ENCODE measurements at regions not wholly inside any gene's neighbourhood (a gene's known extent, or its start where the extent isn't known, plus 50 kb on each side); places are given as distances from the start of the nearest gene placed in this dataset.

DNA sequence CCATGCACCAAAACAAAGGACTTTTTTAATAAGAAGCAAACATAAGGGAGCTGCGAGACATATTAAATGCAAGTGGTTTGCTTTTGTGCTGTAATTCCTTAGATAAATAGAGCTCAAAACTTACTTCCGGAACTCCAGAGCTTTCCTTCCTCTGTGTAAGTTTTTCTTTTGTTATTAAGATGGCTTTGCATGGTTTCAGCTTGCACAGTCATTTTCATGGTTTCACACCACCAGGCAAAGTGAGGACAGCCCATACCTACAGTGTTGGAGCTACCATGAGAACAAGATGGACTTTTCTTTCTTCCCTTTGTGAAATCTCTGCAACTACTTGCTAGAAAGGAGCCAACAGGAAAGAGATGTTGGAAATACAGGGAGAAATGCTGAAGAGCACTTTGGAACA lies 368.0 kb downstream of the SETD4 start:
- no peaks in the 10 kb centered on the region for H3K9me3 ChIP-seq
- FAIRE-seq (no peak), ATAC-seq (no peak), DNase-seq (ENCODE audit: low read depth in 1 of 2, low spot score in 1 of 2) (no peak)
- no peak overlapping the region for H3K27ac ChIP-seq
- 24% methylated on average over 2 of the region's 2 CpGs for WGBS (ENCODE audit: missing lambda C conversion rate)
- no peak overlapping the region for H3K4me2 ChIP-seq
- no peak overlapping the region for H3K4me3 ChIP-seq
- POLR2A ChIA-PET, result no interaction called here
- TF ChIP-seq, protein P1, sequence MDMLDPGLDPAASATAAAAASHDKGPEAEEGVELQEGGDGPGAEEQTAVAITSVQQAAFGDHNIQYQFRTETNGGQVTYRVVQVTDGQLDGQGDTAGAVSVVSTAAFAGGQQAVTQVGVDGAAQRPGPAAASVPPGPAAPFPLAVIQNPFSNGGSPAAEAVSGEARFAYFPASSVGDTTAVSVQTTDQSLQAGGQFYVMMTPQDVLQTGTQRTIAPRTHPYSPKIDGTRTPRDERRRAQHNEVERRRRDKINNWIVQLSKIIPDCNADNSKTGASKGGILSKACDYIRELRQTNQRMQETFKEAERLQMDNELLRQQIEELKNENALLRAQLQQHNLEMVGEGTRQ (IDR thresholded peaks at IDR 0.05), result no peak
- TF ChIP-seq HMGXB4 (CRISPR knock-in tag; IDR thresholded peaks at IDR 0.05; ENCODE audit: borderline replicate concordance) (no peak), REST (IDR thresholded peaks at IDR 0.05) (no peak), ZSCAN20 (CRISPR knock-in tag; IDR thresholded peaks at IDR 0.05) (no peak), EHMT2 (IDR thresholded peaks at IDR 0.05; ENCODE audit: low read depth) (no peak), CBX2 (IDR thresholded peaks at IDR 0.05; ENCODE audit: borderline replicate concordance, low read depth) (no peak), EHF (CRISPR knock-in tag; IDR thresholded peaks at IDR 0.05) (no peak), JUNB (IDR thresholded peaks at IDR 0.05) (no peak), CHD4 (IDR thresholded peaks at IDR 0.05; ENCODE audit: borderline replicate concordance) (no peak), MAFK (IDR thresholded peaks at IDR 0.05; ENCODE audit: partially characterized antibody) (no peak), HDAC2 (IDR thresholded peaks at IDR 0.05) (no peak), RCOR1 (IDR thresholded peaks at IDR 0.05; ENCODE audit: low read depth, low read length) (no peak), POLR2AphosphoS2 (conservative IDR thresholded peaks at IDR 0.05; ENCODE audit: low read length) (no peak), BHLHE40 (IDR thresholded peaks at IDR 0.05; ENCODE audit: low read depth, low read length) (no peak), FOSB (CRISPR knock-in tag; IDR thresholded peaks at IDR 0.05) (no peak), HOXA7 (CRISPR knock-in tag; IDR thresholded peaks at IDR 0.05) (no peak), TFCP2L1 (CRISPR knock-in tag; IDR thresholded peaks at IDR 0.05) (no peak), RFX5 (IDR thresholded peaks at IDR 0.05) (no peak)
- TF ChIP-seq, protein P2, sequence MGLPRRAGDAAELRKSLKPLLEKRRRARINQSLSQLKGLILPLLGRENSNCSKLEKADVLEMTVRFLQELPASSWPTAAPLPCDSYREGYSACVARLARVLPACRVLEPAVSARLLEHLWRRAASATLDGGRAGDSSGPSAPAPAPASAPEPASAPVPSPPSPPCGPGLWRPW (IDR thresholded peaks at IDR 0.05), result no peak
- TF ChIP-seq, protein P3, sequence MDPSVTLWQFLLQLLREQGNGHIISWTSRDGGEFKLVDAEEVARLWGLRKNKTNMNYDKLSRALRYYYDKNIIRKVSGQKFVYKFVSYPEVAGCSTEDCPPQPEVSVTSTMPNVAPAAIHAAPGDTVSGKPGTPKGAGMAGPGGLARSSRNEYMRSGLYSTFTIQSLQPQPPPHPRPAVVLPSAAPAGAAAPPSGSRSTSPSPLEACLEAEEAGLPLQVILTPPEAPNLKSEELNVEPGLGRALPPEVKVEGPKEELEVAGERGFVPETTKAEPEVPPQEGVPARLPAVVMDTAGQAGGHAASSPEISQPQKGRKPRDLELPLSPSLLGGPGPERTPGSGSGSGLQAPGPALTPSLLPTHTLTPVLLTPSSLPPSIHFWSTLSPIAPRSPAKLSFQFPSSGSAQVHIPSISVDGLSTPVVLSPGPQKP (IDR thresholded peaks at IDR 0.05; ENCODE audit: low read depth, low read length), result no peak
- H3K4me1 ChIP-seq, result no peaks in the 10 kb centered on the region
- CTCF ChIA-PET, result no interaction called here

DNA sequence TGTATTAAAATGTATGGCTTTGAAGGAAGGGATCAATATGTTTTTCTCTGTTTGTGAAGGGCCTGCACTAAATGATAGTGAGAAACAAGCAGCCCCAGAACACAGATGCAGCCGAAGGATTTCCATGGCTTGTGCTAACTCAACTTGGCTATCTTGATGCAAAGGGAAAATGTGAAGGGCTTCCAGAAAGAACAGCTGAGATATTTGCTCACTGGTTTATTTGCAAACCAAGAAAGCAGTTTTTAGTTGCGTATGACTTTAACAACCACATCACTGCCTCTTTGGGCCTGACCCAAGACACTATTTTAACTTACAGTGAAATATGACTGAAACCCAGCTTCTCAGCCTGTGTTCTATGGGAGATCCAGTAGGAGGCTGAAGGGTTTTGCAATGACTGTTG lies 369.9 kb downstream of the SETD4 start:
- no peak overlapping the region for H3K4me2 ChIP-seq
- H3K9me3 ChIP-seq, result no peaks in the 10 kb centered on the region
- no peak for FAIRE-seq
- CTCF ChIA-PET, result no interaction called here
- H3K4me1 ChIP-seq, result no peaks in the 10 kb centered on the region
- H3K4me3 ChIP-seq, result no peak overlapping the region
- POLR2A ChIA-PET, result no interaction called here
- ATAC-seq, result no peak
- no peak for DNase-seq (ENCODE audit: low read depth in 1 of 2, low spot score in 1 of 2)
- H3K27ac ChIP-seq, result no peak overlapping the region
- 54% methylated on average over 2 of the region's 2 CpGs for WGBS (ENCODE audit: missing lambda C conversion rate)
- TF ChIP-seq POLR2A (IDR thresholded peaks at IDR 0.05; ENCODE audit: low read length) (no peak), TP53 (CRISPR knock-in tag; IDR thresholded peaks at IDR 0.05) (no peak), MAX (IDR thresholded peaks at IDR 0.05) (no peak), CHD2 (IDR thresholded peaks at IDR 0.05; ENCODE audit: low read length, partially characterized antibody) (no peak), BCL3 (IDR thresholded peaks at IDR 0.05) (no peak), CTCF (IDR thresholded peaks at IDR 0.05) (no peak)
- TF ChIP-seq, protein P3 (IDR thresholded peaks at IDR 0.05; ENCODE audit: low read depth, low read length), result no peak
- TF ChIP-seq, protein P1 (IDR thresholded peaks at IDR 0.05), result no peak

Data from A549 (cell line).